SU-DHL-6 (cell line): ENCODE measurements at regions not wholly inside any gene's neighbourhood (a gene's known extent, or its start where the extent isn't known, plus 50 kb on each side); places are given as distances from the start of the nearest gene placed in this dataset.

Source experiments
- CTCF ChIP-seq: fragments of 200-600 bp; sonication (generic); IDR thresholded peaks from one replicate; pipeline ENCODE4 v1.5.1; 2017; ENCODE audit warnings: antibody characterized with exemption, mild to moderate bottlenecking, low read length, moderate library complexity; ENCODE audit not compliant: insufficient read depth, poor library complexity, severe bottlenecking
- EZH2phosphoT487 ChIP-seq: fragments of 200-600 bp; sonication (generic), shearing (Covaris generic); conservative IDR thresholded peaks from 2 replicates; pipeline ENCODE4 v1.6.1; 2018; ENCODE audit warnings: mild to moderate bottlenecking, antibody characterized with exemption, low read length, moderate library complexity, mixed read lengths

- TF ChIP-seq CTCF (no peak), EZH2phosphoT487 (no peak)
Measured at GRCh38 chr13:29676535-29676934, 81.0 kb upstream of the SLC7A1 start.
